Esophagus muscularis mucosa (tissue), 4 donors: ENCODE measurements at regions not wholly inside any gene's neighbourhood (a gene's known extent, or its start where the extent isn't known, plus 50 kb on each side); places are given as distances from the start of the nearest gene placed in this dataset.
"Not testable (repeated sequence)": the region's sequence is repeated elsewhere in the genome, so short reads cannot be mapped to it uniquely, and the experiment has no call there.

Source experiments
- DNase-seq: peaks from one replicate; pipeline ENCODE4 v3.0.0-alpha.2; 2017; ENCODE audit errors: extremely low spot score
- H3K27ac ChIP-seq, 4 donors: fragments of 200-600 bp; sonication (generic); replicated peaks in 1 of 4; 1 replicate in 3 of 4; 2 replicates in 1 of 4; pipeline ENCODE4 v1.5.1; 2016 to 2019; ENCODE audit warnings: mild to moderate bottlenecking in 1 of 4
- H3K27me3 ChIP-seq, 4 donors: fragments of 200-600 bp; sonication (generic); one replicate each; pipeline versions ENCODE4 v1.5.1 to v1.6.0; 2016 to 2019
- H3K36me3 ChIP-seq, 4 donors: fragments of 200-600 bp; sonication (generic); one replicate each; pipeline ENCODE4 v1.5.1; 2016 to 2019
- H3K4me1 ChIP-seq, 4 donors: fragments of 200-600 bp; sonication (generic); one replicate each; pipeline ENCODE4 v1.5.1; 2016 to 2019
- H3K4me3 ChIP-seq, 4 donors: fragments of 200-600 bp; sonication (generic); 1 replicate in 2 of 4; 2 replicates in 2 of 4; pipeline ENCODE4 v1.5.1; 2016 to 2019; ENCODE audit warnings: mild to moderate bottlenecking in 4 of 4, moderate library complexity in 1 of 4
- H3K9me3 ChIP-seq, 4 donors: fragments of 200-600 bp; sonication (generic); 1 replicate in 3 of 4; 2 replicates in 1 of 4; pipeline ENCODE4 v1.5.1; 2016 to 2019
- EP300 ChIP-seq: sonication (generic); formaldehyde crosslinking; IDR thresholded peaks from one replicate; pipeline ENCODE4 v1.6.1; 2017; ENCODE audit warnings: antibody characterized with exemption
- POLR2A ChIP-seq: fragments of 450-650 bp; IDR thresholded peaks from one replicate; pipeline ENCODE4 v1.6.1; 2017; ENCODE audit warnings: antibody characterized with exemption, moderate library complexity, mild to moderate bottlenecking, low read depth
- POLR2AphosphoS5 ChIP-seq, 2 donors: sonication (generic); formaldehyde crosslinking; IDR thresholded peaks; one replicate each; pipeline ENCODE4 v1.6.1; 2017; ENCODE audit warnings: antibody characterized with exemption in 2 of 2
- WGBS: methylation state at CpG from one replicate; pipeline ENCODE4 v1.1.5; 2018; 5-methylcytosine and 5-hydroxymethylcytosine counted together
- intact Hi-C: fragments of 100-400 bp; cut with DNase I; formaldehyde crosslinking; loops from one replicate; pipeline ENCODE4 v1.15.1; 2023
- TF ChIP-seq, protein P1 (sequence below), 3 experiments: fragments of 200-600 bp in 2 of 3; fragments of 450-650 bp in 1 of 3; sonication (generic) in 2 of 3; IDR thresholded peaks; one replicate each; pipeline ENCODE4 v1.5.1; 2017 to 2019; ENCODE audit warnings: antibody characterized with exemption in 3 of 3, mild to moderate bottlenecking in 2 of 3, moderate library complexity in 1 of 3

DNA sequence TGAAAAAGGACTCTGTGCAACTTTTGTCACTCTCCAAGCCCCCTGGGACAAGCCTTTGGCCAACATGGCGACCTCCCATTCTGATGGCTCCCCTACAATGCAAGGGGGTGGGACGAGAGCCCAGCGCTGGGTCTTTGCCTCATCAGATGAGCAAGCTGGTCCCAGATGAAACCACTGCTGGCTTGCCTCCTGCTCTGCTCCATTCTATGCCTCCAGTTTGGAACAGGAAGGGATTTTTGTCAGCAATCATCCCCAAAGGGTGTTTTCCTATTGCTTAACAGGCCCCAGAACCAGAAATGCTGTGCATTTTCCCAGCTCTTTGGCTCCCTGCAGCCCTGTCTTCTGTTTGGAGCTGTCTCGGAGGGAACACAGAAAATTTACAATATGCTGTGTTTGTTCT lies 412.7 kb downstream of the MAFB start:
- Histone ChIP-seq H3K4me1 (peaks cover 0 to 18% (median 12%) of the 10 kb centered on the region in 4 donors), H3K9me3 (no peaks in the 10 kb centered on the region), H3K27ac (no peak overlapping the region), H3K4me3 (no peak overlapping the region), H3K36me3 (no peaks in the 10 kb centered on the region), H3K27me3 (no peaks in the 10 kb centered on the region)
- 73% methylated on average over 4 of the region's 4 CpGs for WGBS
- DNase-seq = no peak
- no peak for TF ChIP-seq POLR2AphosphoS5 (IDR thresholded peaks at IDR 0.05)
- no peak for TF ChIP-seq POLR2A
- TF ChIP-seq EP300 = no peak
- TF ChIP-seq, protein P1, sequence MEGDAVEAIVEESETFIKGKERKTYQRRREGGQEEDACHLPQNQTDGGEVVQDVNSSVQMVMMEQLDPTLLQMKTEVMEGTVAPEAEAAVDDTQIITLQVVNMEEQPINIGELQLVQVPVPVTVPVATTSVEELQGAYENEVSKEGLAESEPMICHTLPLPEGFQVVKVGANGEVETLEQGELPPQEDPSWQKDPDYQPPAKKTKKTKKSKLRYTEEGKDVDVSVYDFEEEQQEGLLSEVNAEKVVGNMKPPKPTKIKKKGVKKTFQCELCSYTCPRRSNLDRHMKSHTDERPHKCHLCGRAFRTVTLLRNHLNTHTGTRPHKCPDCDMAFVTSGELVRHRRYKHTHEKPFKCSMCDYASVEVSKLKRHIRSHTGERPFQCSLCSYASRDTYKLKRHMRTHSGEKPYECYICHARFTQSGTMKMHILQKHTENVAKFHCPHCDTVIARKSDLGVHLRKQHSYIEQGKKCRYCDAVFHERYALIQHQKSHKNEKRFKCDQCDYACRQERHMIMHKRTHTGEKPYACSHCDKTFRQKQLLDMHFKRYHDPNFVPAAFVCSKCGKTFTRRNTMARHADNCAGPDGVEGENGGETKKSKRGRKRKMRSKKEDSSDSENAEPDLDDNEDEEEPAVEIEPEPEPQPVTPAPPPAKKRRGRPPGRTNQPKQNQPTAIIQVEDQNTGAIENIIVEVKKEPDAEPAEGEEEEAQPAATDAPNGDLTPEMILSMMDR (IDR thresholded peaks at IDR 0.05) = no peak
- intact Hi-C loops = no loop called here

DNA sequence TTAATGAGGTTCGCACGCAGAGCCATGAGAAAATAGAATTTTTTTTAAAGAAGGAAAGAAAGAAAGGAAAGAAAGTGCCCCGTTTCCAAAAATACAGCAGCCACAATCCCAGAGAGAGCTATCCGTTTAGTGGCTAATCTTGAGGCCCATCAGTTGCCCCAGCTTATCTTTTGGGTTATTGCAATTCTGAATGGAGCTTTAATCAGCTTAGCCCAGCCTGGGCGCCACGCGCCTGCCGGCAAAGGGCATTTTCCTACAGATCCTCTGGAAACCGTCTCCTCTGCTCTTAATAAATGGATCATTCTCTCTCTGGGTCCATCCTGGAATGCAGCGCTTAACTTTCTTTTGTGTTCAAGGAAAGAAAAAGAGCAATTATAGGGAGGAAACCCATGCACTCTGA lies 413.3 kb downstream of the MAFB start:
- no peaks in the 10 kb centered on the region for H3K36me3 ChIP-seq
- WGBS = 84% methylated on average over 10 of the region's 10 CpGs
- TF ChIP-seq, protein P1 (IDR thresholded peaks at IDR 0.05) = no peak
- no peak for TF ChIP-seq POLR2A
- TF ChIP-seq EP300 = no peak
- no peak for TF ChIP-seq POLR2AphosphoS5 (IDR thresholded peaks at IDR 0.05)
- no peak overlapping the region for H3K4me3 ChIP-seq
- H3K27ac ChIP-seq = no peak overlapping the region
- no peaks in the 10 kb centered on the region for H3K9me3 ChIP-seq
- DNase-seq = no peak
- H3K27me3 ChIP-seq = no peaks in the 10 kb centered on the region
- H3K4me1 ChIP-seq = peaks cover 0 to 18% (median 12%) of the 10 kb centered on the region in 4 donors
- intact Hi-C loops = no loop called here

GRCh38 chr20:40274912-40275533 lies 414.0 kb downstream of the MAFB start:
- Histone ChIP-seq H3K36me3 (no peaks in the 10 kb centered on the region), H3K4me3 (no peak overlapping the region), H3K27ac (no peak overlapping the region), H3K4me1 (peaks cover 0 to 16% (median 12%) of the 10 kb centered on the region in 4 donors), H3K9me3 (no peaks in the 10 kb centered on the region), H3K27me3 (no peaks in the 10 kb centered on the region)
- TF ChIP-seq EP300 = no peak
- TF ChIP-seq POLR2AphosphoS5 (IDR thresholded peaks at IDR 0.05) = no peak
- TF ChIP-seq, protein P1 (IDR thresholded peaks at IDR 0.05) = no peak
- TF ChIP-seq POLR2A = no peak
- intact Hi-C loops = no loop called here
- 87% methylated on average over 3 of the region's 3 CpGs for WGBS
- no peak for DNase-seq

GRCh38 chr20:40269274-40269673 lies 419.8 kb downstream of the MAFB start:
- intact Hi-C loops, H3K4me3 ChIP-seq, H3K36me3 ChIP-seq, DNase-seq, H3K4me1 ChIP-seq, H3K27me3 ChIP-seq, H3K9me3 ChIP-seq, H3K27ac ChIP-seq: not testable (repeated sequence)
- 94% methylated on average over 11 of the region's 11 CpGs for WGBS

DNA sequence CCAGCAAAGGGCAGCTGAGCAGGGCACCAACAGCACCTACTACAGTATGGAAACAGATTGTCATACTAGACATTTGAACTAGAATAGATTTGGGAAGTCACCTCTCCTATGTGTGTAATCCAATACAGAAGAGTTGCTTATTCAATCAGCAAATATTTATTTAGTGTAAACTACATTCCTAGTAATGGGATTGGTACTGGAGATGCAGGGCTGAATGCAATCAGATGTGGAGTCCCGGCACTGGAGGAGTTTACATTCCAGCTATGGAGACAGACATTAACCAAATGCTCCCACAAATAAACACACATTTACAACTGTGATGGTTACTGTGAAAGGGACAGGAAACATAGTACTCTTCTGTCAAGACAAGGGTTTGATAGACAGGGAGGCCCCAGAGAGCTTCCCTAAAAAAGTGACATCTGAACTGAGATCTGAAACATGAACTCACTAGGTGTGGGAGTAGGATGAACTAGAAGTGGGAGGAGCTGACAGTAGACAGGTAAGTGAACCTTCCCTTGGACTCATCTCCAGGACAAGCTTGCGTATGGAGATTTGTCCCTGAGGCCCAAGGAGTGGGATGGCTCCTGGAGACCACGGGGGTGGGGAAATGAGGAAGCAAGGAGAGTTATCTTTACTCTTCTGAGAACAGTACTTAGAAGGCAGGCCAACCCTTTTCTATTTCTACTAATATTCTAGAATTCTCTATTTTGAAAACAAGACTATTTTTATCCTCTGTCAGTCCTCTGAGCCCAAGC lies 420.5 kb downstream of the MAFB start:
- Histone ChIP-seq H3K27ac (no peak overlapping the region), H3K4me3 (no peak overlapping the region), H3K4me1 (peaks cover 0 to 14% (median 8%) of the 10 kb centered on the region in 4 donors), H3K36me3 (no peaks in the 10 kb centered on the region), H3K27me3 (no peaks in the 10 kb centered on the region), H3K9me3 (no peaks in the 10 kb centered on the region)
- intact Hi-C loops = no loop called here
- WGBS = 73% methylated on average over 3 of the region's 3 CpGs
- DNase-seq = no peak
- TF ChIP-seq POLR2AphosphoS5 (IDR thresholded peaks at IDR 0.05) (no peak), POLR2A (no peak), EP300 (no peak)
- TF ChIP-seq, protein P1 (IDR thresholded peaks at IDR 0.05) = no peak
